BJ (cell line): ENCODE measurements at regions not wholly inside any gene's neighbourhood (a gene's known extent, or its start where the extent isn't known, plus 50 kb on each side); places are given as distances from the start of the nearest gene placed in this dataset.
A peak's percentile ranks its signal among the peaks of the same experiment; 100 is the strongest.

ENCODE experiments used
- CTCF ChIA-PET: fragments of 350-600 bp; formaldehyde crosslinking; extraction: SDS; loops from one replicate; lab custom pipeline; 2021; ENCODE audit warnings: antibody characterized with exemption, inconsistent platforms; lab: Yijun Ruan, JAX
- POLR2A ChIA-PET: fragments of 300-600 bp; sonication (Branson Sonifier 250); formaldehyde crosslinking; extraction: SDS; loops from one replicate; lab custom pipeline; 2021; ENCODE audit warnings: antibody characterized with exemption; lab: Charles Lee
- DNase-seq: peaks from one replicate; pipeline ENCODE4 v3.0.0-alpha.2; 2011; ENCODE audit warnings: low read depth
- H3K27me3 ChIP-seq: 2 replicates; pipeline ENCODE4 v1.6.0; 2011; ENCODE audit warnings: low read length; ENCODE audit not compliant: control insufficient read depth, insufficient read depth
- H3K36me3 ChIP-seq: 2 replicates; pipeline ENCODE4 v1.5.1; 2011; ENCODE audit warnings: low read length; ENCODE audit not compliant: control insufficient read depth, insufficient read depth
- H3K4me3 ChIP-seq: 2 replicates; pipeline ENCODE4 v1.5.1; 2011; ENCODE audit warnings: low read depth, mild to moderate bottlenecking, control low read depth, low read length
- TF ChIP-seq, protein P1 (sequence below): IDR thresholded peaks from 2 replicates; pipeline ENCODE4 v1.5.1; 2011; ENCODE audit warnings: low read depth, mild to moderate bottlenecking, control low read depth, inconsistent platforms, low read length, moderate library complexity; ENCODE audit not compliant: insufficient read depth

DNA sequence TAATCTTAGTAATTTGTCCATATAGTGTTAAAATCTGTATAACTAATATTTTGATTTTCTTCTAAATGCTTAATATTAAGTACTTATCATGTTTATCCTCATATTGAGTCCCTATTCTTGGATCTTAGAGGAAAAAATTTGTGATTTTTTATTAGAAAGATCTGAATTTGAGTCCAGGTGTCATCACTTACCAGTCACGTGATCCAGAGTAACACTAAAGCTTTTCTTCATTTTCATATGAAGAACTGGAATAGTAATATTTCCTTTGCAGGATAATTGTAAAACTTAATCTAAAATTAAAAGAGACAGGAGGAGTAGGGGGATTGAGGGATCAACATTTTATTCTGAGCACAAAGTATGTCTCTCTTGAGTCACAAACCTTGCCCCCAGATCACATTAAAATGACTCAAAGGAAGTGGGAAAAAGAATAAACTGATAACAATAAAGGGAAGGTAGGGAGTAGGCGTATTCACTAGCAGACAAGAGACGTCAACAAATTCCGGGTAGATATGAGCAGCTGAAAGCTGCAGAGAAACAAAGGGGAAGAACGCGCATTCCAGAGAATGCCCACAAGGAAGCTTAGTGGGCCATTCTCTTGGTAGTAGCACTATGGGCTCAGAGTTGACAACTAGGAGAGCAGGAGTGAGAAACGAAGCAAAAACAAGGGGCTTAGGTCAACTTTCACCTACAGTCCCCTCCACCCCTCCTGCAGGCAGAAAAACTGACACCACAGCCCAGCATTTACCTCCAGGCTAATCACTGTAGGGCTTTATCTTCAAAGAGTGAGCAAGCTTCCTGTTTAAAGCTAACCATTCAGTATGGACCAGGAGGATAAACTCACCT, 123.1 kb downstream of the SPRY2 start:
- Histone ChIP-seq H3K4me3 (no peak overlapping the region), H3K27me3 (no peaks in the 10 kb centered on the region), H3K36me3 (no peaks in the 10 kb centered on the region)
- ChIA-PET POLR2A (no interaction called here), CTCF (interaction anchor here (1.5 kb wide), 1 partner anchor 17 kb away, joined by 3 read pairs; no protein-coding TSS in a partner anchor)
- TF ChIP-seq, protein P1, sequence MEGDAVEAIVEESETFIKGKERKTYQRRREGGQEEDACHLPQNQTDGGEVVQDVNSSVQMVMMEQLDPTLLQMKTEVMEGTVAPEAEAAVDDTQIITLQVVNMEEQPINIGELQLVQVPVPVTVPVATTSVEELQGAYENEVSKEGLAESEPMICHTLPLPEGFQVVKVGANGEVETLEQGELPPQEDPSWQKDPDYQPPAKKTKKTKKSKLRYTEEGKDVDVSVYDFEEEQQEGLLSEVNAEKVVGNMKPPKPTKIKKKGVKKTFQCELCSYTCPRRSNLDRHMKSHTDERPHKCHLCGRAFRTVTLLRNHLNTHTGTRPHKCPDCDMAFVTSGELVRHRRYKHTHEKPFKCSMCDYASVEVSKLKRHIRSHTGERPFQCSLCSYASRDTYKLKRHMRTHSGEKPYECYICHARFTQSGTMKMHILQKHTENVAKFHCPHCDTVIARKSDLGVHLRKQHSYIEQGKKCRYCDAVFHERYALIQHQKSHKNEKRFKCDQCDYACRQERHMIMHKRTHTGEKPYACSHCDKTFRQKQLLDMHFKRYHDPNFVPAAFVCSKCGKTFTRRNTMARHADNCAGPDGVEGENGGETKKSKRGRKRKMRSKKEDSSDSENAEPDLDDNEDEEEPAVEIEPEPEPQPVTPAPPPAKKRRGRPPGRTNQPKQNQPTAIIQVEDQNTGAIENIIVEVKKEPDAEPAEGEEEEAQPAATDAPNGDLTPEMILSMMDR: no peak
- no peak for DNase-seq

DNA sequence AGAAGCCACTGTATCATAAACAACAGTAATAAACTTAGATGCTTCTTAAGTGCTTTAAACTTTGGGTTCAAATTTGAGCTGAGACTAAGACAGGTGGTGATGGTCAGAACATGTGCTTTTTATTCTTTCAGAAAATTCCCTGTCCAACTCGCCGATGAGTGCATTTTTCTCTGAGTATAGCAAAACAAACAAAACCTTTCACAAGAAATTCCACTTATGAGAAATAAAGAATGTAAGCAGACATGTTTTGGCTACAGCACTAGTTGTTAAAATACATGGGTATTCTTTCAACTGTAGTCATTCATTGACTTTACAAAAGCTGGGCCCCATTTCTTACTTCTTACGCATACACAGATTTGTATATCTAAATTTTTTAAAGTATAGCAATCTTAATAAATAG, 125.6 kb downstream of the SPRY2 start:
- no peaks in the 10 kb centered on the region for H3K36me3 ChIP-seq
- ChIA-PET POLR2A (no interaction called here), CTCF (no interaction called here)
- TF ChIP-seq, protein P1: no peak
- DNase-seq: peak; percentile 60
- H3K27me3 ChIP-seq: no peaks in the 10 kb centered on the region
- H3K4me3 ChIP-seq: no peak overlapping the region

DNA sequence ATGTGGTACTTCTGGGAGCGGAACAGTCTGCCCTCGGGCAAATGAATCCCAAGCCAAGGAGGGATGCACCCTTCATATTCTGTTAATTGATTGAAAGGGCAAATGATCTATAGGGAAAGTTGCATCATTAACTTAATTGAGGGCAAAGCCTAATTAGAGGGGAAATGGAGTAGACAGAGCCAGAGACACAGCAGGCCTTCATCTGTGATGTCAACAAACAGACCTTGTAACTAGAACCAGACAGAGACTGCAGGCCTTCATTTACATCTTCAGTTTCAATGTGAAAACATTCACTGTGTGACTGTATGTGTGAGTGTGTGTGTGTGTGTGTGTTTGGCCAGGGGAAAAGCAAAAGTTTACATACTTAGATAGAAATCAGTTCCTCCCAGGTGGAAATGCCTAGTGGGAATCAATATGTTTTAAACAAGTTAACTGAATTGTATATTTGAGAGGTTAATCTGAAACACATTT, 126.4 kb downstream of the SPRY2 start:
- DNase-seq: no peak
- no peaks in the 10 kb centered on the region for H3K36me3 ChIP-seq
- H3K27me3 ChIP-seq: no peaks in the 10 kb centered on the region
- H3K4me3 ChIP-seq: no peak overlapping the region
- POLR2A ChIA-PET: no interaction called here
- TF ChIP-seq, protein P1: no peak
- CTCF ChIA-PET: no interaction called here

DNA sequence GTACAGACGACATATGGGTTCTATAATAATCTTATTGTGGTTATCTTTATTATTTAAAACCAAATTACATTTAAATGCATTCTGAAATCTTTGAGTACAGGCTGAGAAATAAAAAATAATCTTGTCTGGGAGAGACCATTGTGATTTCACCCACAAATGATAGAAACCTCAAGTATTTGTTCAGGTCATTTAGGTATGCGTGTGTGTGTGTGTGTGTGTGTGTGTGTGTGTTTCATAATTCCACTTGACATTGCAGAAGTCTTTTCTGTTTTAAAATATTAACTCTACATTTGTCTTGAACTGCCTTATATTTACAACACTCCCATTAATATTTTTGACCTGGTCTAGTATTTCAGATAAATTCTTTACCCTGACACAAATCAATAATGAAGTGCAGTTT, 126.9 kb downstream of the SPRY2 start:
- POLR2A ChIA-PET: no interaction called here
- DNase-seq: no peak
- H3K27me3 ChIP-seq: no peaks in the 10 kb centered on the region
- H3K36me3 ChIP-seq: no peaks in the 10 kb centered on the region
- no peak overlapping the region for H3K4me3 ChIP-seq
- CTCF ChIA-PET: no interaction called here
- TF ChIP-seq, protein P1: no peak

DNA sequence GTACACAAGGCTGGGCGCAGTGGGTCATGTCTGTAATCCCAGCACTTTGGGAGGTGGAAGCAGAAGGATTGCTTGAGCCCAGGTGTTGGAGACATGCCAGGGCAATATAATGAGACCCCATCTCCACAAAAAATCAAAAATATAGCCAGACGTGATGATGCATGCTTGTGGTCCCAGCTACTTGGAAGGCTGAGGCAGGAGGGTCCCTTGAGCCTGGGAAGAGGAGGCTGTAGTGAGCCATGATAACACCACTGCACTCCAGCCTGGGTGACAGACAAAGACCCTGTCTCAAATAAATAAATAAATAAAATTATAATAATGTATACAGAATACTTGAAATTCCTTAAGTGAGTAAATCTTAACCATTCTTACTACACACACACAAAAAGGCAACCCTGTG, 127.7 kb downstream of the SPRY2 start:
- CTCF ChIA-PET: no interaction called here
- DNase-seq: no peak
- TF ChIP-seq, protein P1: no peak
- no peak overlapping the region for H3K4me3 ChIP-seq
- POLR2A ChIA-PET: no interaction called here
- H3K36me3 ChIP-seq: no peaks in the 10 kb centered on the region
- no peaks in the 10 kb centered on the region for H3K27me3 ChIP-seq
